ENCODE measurements at regions not wholly inside any gene's neighbourhood (a gene's known extent, or its start where the extent isn't known, plus 50 kb on each side); places are given as distances from the start of the nearest gene placed in this dataset.

DNA sequence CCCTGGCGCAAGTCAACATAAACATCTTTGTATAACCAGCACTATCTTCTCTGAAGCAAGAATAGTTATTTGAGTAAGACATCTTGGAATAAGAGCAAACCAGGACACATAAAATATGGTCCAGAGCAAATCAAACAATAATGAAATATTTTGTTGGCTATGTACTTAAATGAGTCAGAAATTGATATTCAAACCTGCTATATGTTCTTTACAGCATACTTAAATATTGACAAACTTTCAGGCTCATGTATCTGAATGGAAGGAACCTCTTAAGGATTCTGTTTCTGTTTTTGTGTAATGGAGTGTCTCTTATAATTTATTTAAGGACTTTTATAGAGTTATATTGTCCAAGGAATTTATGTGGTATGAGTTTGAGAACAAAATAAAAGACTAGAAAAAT is 747.3 kb downstream of the EFNA5 start:
- intact Hi-C loops (cut with micrococcal nuclease) = no loop called here
- DNase-seq = no peak
- ATAC-seq (ENCODE audit: low read depth) = no peak
- no peaks in the 10 kb centered on the region for H3K36me3 Mint-ChIP-seq (ENCODE audit: low read depth)
- no peaks in the 10 kb centered on the region for H3K27me3 Mint-ChIP-seq
- no peak overlapping the region for H3K27ac Mint-ChIP-seq
- ChIA-PET CTCF (no interaction called here), POLR2A (no interaction called here)
- H3K9me3 Mint-ChIP-seq = peaks cover 6% of the 10 kb centered on the region
- H3K4me3 Mint-ChIP-seq = no peak overlapping the region
- TF ChIP-seq, protein P1, sequence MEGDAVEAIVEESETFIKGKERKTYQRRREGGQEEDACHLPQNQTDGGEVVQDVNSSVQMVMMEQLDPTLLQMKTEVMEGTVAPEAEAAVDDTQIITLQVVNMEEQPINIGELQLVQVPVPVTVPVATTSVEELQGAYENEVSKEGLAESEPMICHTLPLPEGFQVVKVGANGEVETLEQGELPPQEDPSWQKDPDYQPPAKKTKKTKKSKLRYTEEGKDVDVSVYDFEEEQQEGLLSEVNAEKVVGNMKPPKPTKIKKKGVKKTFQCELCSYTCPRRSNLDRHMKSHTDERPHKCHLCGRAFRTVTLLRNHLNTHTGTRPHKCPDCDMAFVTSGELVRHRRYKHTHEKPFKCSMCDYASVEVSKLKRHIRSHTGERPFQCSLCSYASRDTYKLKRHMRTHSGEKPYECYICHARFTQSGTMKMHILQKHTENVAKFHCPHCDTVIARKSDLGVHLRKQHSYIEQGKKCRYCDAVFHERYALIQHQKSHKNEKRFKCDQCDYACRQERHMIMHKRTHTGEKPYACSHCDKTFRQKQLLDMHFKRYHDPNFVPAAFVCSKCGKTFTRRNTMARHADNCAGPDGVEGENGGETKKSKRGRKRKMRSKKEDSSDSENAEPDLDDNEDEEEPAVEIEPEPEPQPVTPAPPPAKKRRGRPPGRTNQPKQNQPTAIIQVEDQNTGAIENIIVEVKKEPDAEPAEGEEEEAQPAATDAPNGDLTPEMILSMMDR (IDR thresholded peaks at IDR 0.05) = no peak
- no peaks in the 10 kb centered on the region for H3K4me1 Mint-ChIP-seq

DNA sequence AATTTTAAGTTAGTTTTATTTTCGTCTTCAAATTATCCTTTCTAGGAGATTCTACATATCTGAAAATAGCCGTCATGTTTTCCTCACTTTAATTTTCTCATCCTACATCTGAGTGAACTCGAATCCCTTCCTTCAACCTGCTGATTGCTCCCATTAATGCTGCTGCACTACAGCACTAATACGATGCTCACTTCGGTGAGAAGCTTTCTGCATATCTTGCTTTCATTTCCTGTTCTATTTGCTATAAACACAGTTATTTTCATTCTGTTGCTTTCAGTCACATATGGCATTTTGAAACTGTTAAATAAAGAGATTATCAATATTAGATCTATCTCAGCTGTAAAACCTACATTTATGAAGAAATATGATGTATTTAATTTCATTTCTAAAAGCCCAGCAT is 749.2 kb downstream of the EFNA5 start:
- no peaks in the 10 kb centered on the region for H3K4me1 Mint-ChIP-seq
- intact Hi-C loops (cut with micrococcal nuclease) = no loop called here
- no peaks in the 10 kb centered on the region for H3K36me3 Mint-ChIP-seq (ENCODE audit: low read depth)
- H3K4me3 Mint-ChIP-seq = no peak overlapping the region
- ATAC-seq (ENCODE audit: low read depth) (no peak), DNase-seq (no peak)
- CTCF ChIA-PET = no interaction called here
- H3K27me3 Mint-ChIP-seq = no peaks in the 10 kb centered on the region
- peaks cover 5% of the 10 kb centered on the region for H3K9me3 Mint-ChIP-seq
- H3K27ac Mint-ChIP-seq = no peak overlapping the region
- TF ChIP-seq, protein P1 (IDR thresholded peaks at IDR 0.05) = no peak
- POLR2A ChIA-PET = no interaction called here

DNA sequence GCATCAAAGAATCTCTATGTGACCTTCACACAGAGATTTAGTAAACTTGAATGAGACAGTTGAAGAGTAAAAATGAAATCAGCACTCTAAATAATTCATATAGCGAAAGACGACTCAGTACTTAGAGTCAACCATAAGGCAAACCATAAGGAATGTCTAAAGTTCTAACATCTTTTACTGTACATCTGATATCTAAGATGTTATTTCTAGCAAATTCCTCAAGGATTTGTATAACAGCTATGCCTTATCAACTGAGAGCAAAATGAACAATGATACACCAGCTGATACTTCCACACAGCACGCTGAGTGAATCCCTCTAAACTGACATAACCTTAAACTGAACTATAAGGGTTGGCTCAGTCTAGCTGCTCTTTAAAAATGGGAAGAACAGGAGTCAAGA is 760.3 kb downstream of the EFNA5 start:
- ATAC-seq (ENCODE audit: low read depth) = no peak
- Mint-ChIP-seq H3K36me3 (ENCODE audit: low read depth) (no peaks in the 10 kb centered on the region), H3K4me1 (no peaks in the 10 kb centered on the region), H3K27me3 (no peaks in the 10 kb centered on the region), H3K27ac (no peak overlapping the region), H3K4me3 (no peak overlapping the region), H3K9me3 (peaks cover 3% of the 10 kb centered on the region)
- TF ChIP-seq, protein P1 (IDR thresholded peaks at IDR 0.05) = no peak
- no peak for DNase-seq
- CTCF ChIA-PET = no interaction called here
- POLR2A ChIA-PET = no interaction called here
- intact Hi-C loops (cut with micrococcal nuclease) = no loop called here

DNA sequence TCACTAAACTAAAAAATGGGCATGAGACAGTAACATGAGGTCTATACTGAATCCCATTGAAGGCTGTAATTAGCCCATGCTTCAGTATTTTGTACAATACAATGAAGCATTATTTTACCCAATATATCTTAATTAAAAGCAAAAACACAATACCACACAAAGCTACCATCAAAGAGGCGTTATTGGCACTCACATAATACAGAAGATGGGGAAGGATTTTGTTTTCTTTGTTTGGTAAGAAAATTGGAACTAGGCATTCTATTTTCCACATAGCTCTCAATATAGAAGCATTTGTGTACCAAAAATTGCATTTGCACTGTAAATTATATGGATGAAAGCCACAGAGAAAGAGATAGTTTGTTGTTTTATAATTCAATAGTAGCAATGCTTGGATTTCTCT is 761.0 kb downstream of the EFNA5 start:
- TF ChIP-seq, protein P1 (IDR thresholded peaks at IDR 0.05) = no peak
- CTCF ChIA-PET = no interaction called here

DNA sequence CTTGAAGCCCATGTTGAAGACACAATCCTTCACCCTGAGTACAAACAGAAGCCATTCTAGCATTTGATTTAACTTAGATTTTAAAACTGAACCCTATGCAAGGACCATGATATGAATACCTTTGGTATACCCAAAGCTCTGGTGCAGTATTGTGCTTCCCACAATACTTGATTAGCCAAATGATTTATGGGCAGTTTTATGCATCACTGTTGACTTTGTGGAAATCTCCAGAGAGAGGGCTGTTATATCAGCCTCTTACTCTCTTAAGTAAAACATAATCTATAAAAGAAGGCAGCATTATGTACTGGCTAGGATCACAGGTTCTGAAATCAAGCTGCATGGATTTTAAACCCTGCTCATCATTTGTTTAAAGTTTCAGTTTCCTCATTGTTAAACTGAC is 762.8 kb downstream of the EFNA5 start:
- ATAC-seq (ENCODE audit: low read depth) = no peak

More for the DNA sequence above, 761.0 kb downstream of the EFNA5 start:
- H3K27me3 Mint-ChIP-seq = no peaks in the 10 kb centered on the region
- intact Hi-C loops (cut with micrococcal nuclease) = no loop called here
- H3K36me3 Mint-ChIP-seq (ENCODE audit: low read depth) = no peaks in the 10 kb centered on the region
- H3K27ac Mint-ChIP-seq = no peak overlapping the region
- DNase-seq (no peak), ATAC-seq (ENCODE audit: low read depth) (no peak)
- H3K4me3 Mint-ChIP-seq = no peak overlapping the region
- POLR2A ChIA-PET = no interaction called here
- peaks cover 3% of the 10 kb centered on the region for H3K9me3 Mint-ChIP-seq
- no peaks in the 10 kb centered on the region for H3K4me1 Mint-ChIP-seq

More for the DNA sequence above, 762.8 kb downstream of the EFNA5 start:
- no peak for DNase-seq
- Mint-ChIP-seq H3K4me3 (no peak overlapping the region), H3K4me1 (no peaks in the 10 kb centered on the region), H3K27me3 (no peaks in the 10 kb centered on the region), H3K9me3 (peaks cover 3% of the 10 kb centered on the region), H3K36me3 (ENCODE audit: low read depth) (no peaks in the 10 kb centered on the region), H3K27ac (no peak overlapping the region)
- intact Hi-C loops (cut with micrococcal nuclease) = no loop called here
- TF ChIP-seq, protein P1 (IDR thresholded peaks at IDR 0.05) = no peak
- CTCF ChIA-PET = no interaction called here
- POLR2A ChIA-PET = no interaction called here

All from activated B cell treated with CpG ODN at 0.5 μM for 24 hours (primary cell).